Heart left ventricle (tissue), 16 donors: ENCODE measurements at regions not wholly inside any gene's neighbourhood (a gene's known extent, or its start where the extent isn't known, plus 50 kb on each side); places are given as distances from the start of the nearest gene placed in this dataset.

ENCODE experiments used
- ATAC-seq, 4 donors: fragments of 200-7000 bp; cut with Tn5 transposase; one replicate each; pipeline ENCODE4 v1.9.1; 2020 to 2022; ENCODE audit warnings: moderate library complexity in 4 of 4, mild to moderate bottlenecking in 3 of 4, moderate number of reproducible peaks in 1 of 4
- DNase-seq, 5 donors: peaks; one replicate each; pipeline ENCODE4 v3.0.0-alpha.2; 2020
- H3K27ac ChIP-seq, 12 donors: fragments of 200-600 bp; sonication (generic) in 4 of 12; one replicate each; pipeline versions ENCODE4 v1.5.0 to v1.8.0; 2016 to 2022; ENCODE audit warnings: mild to moderate bottlenecking in 2 of 12
- H3K27me3 ChIP-seq, 9 donors: fragments of 200-600 bp; sonication (generic) in 2 of 9; one replicate each; pipeline versions ENCODE4 v1.5.1 to v1.8.0; 2016 to 2022; ENCODE audit warnings: mild to moderate bottlenecking in 3 of 9
- H3K36me3 ChIP-seq, 9 donors: fragments of 200-600 bp; sonication (generic) in 2 of 9; one replicate each; pipeline versions ENCODE4 v1.5.0 to v1.8.0; 2018 to 2022; ENCODE audit warnings: mild to moderate bottlenecking in 2 of 9
- H3K4me1 ChIP-seq, 12 donors: fragments of 200-600 bp; sonication (generic) in 4 of 12; one replicate each; pipeline versions ENCODE4 v1.5.0 to v1.8.0; 2016 to 2022; ENCODE audit warnings: mild to moderate bottlenecking in 3 of 12
- H3K4me3 ChIP-seq, 12 donors: fragments of 200-600 bp; sonication (generic) in 4 of 12; one replicate each; pipeline versions ENCODE4 v1.5.0 to v1.8.0; 2017 to 2022; ENCODE audit warnings: mild to moderate bottlenecking in 9 of 12, moderate library complexity in 4 of 12
- H3K9me3 ChIP-seq, 12 donors: fragments of 200-600 bp; sonication (generic) in 4 of 12; one replicate each; pipeline versions ENCODE4 v1.5.0 to v1.8.0; 2016 to 2022; ENCODE audit warnings: mild to moderate bottlenecking in 1 of 12
- POLR2A ChIP-seq, 2 donors: fragments of 450-650 bp; IDR thresholded peaks; one replicate each; pipeline ENCODE4 v1.6.1; 2017; ENCODE audit warnings: antibody characterized with exemption in 2 of 2, mild to moderate bottlenecking in 2 of 2, moderate library complexity in 2 of 2
- WGBS, 4 donors: extraction: QIAGEN DNeasy Blood & Tissue Kit in 2 of 4; methylation state at CpG; one replicate each; pipeline versions ENCODE4 v1.1.5 to v1.1.7; 2013 to 2018; 5-methylcytosine and 5-hydroxymethylcytosine counted together
- intact Hi-C, 10 donors: fragments of 100-400 bp; cut with DNase I; formaldehyde crosslinking; loops; one replicate each; pipeline versions ENCODE4 v1.11.1 to v1.14.2; 2022
- TF ChIP-seq, protein P1 (sequence below), 12 donors: fragments of 200-600 bp; sonication (generic) in 4 of 12; IDR thresholded peaks; one replicate each; pipeline versions ENCODE4 v1.5.0 to v1.8.0; 2018 to 2022; ENCODE audit warnings: antibody characterized with exemption in 12 of 12, mild to moderate bottlenecking in 5 of 12
- donor health status: ischemic (EF 13 %, LVEDD 7.1; RV severe dilation, severe dysfunction).
- donor health status: healthy with polysubstance abuse.
- donor health status: DM: no; HTN: yes; CAD: no.
- donor health status: DM: no; HTN: no; CAD: no.
- donor health status: ischemic (EF 25% LVEDD 6.9; RV normal size, moderate dysfunction).
- donor health status: ischemic (EF 25% LVEDD 5.7; RV mildly dilated, moderate dysfunction).
- donor health status: healthy.
- donor health status: DM: yes; HTN: yes; CAD: no.
- donor health status: ischemic (EF 35%, LVEDD 5.7; RV mildly dilated, moderate dysfunction).
- donor health status: nonischemic (EF 11% LVEDD 7.7; RV severe dilation, severe dysfunction).
- donor health status: DM: yes; HTN: yes; CAD: no.
- donor health status: PGD.
- donor health status: ischemic (EF 29% LVEDD 5.4; RV normal size, mild dysfunction).
- donor health status: nonischemic (EF 23%, LVEDD 6.1; RV moderate dilation, normal function).

DNA sequence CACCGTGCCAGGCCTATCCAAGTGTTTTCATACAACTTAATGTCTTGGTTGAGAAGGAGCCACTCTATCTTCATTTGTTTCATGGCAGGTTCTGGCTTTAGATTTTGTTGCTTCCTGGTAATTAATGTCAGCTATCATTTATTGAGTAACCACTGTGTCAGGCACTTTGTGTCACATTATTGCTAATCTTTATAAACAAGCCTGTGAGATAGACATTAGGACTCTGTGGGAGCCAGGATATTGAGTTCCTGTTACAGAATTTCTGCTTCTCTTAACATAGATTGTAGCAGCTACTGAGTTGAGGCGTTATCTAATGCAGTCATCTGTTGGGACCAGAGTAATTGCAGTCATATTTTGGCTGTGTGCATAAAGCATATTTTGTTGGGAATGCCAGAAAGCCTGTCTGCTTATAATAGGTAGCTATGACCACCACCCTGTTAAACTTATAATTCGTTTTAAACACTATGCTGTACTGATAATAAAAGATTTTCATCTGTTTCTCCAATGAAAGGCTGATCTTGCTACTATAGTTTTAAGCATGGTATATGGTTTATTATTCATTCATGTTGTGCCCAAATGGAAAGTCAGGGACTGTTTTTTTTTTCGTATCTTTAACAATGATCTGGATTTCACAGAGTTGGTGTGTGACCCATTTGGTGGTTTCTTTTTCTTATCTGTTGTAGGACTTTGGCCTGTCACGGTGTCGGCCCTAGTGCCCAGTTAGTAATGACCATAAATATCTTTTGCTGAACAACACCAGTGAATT is 432.6 kb downstream of the PCNX1 start:
- H3K9me3 ChIP-seq: no peaks in the 10 kb centered on the region
- no peaks in the 10 kb centered on the region for H3K27me3 ChIP-seq
- DNase-seq: no peak
- ATAC-seq: no peak
- TF ChIP-seq POLR2A (IDR thresholded peaks at IDR 0.05): no peak
- TF ChIP-seq, protein P1, sequence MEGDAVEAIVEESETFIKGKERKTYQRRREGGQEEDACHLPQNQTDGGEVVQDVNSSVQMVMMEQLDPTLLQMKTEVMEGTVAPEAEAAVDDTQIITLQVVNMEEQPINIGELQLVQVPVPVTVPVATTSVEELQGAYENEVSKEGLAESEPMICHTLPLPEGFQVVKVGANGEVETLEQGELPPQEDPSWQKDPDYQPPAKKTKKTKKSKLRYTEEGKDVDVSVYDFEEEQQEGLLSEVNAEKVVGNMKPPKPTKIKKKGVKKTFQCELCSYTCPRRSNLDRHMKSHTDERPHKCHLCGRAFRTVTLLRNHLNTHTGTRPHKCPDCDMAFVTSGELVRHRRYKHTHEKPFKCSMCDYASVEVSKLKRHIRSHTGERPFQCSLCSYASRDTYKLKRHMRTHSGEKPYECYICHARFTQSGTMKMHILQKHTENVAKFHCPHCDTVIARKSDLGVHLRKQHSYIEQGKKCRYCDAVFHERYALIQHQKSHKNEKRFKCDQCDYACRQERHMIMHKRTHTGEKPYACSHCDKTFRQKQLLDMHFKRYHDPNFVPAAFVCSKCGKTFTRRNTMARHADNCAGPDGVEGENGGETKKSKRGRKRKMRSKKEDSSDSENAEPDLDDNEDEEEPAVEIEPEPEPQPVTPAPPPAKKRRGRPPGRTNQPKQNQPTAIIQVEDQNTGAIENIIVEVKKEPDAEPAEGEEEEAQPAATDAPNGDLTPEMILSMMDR (IDR thresholded peaks at IDR 0.05): no peak
- WGBS, 4 donors: 81 to 88% (median 83%) methylated on average over 6 of the region's 6 CpGs
- peak overlapping the region in 1 of 12 donors; percentile 74 for H3K27ac ChIP-seq
- H3K36me3 ChIP-seq: no peaks in the 10 kb centered on the region
- peaks cover 0 to 29% (median 0%) of the 10 kb centered on the region in 12 donors for H3K4me1 ChIP-seq
- no peak overlapping the region for H3K4me3 ChIP-seq
- intact Hi-C loops: no loop called here

DNA sequence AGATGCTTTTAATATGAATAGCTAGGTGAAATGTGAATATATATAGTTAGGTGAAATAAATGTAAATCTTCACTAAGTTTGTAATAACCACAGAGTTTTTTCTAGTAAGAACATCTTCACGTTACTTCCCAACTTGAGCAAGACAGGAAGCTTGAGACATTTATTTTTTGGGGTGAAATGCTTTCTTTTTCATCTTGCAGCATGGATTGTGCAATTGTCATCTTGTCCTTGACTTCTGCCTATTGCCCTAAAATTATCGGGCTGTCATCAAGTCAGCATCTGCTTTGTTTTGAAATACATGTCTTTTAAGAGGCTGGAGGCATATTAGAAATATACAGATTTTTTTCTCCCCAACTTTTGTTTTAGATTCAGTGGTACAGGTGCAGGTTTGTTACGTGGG is 433.9 kb downstream of the PCNX1 start:
- intact Hi-C loops: no loop called here
- Histone ChIP-seq H3K4me1 (peaks cover 0 to 29% (median 0%) of the 10 kb centered on the region in 12 donors), H3K9me3 (no peaks in the 10 kb centered on the region), H3K36me3 (no peaks in the 10 kb centered on the region), H3K27ac (peak overlapping the region in 1 of 12 donors; percentile 74), H3K27me3 (no peaks in the 10 kb centered on the region), H3K4me3 (no peak overlapping the region)
- TF ChIP-seq POLR2A (IDR thresholded peaks at IDR 0.05): no peak
- TF ChIP-seq, protein P1 (IDR thresholded peaks at IDR 0.05): no peak
- 91 to 93% (median 92%) methylated on average over 3 of the region's 3 CpGs for WGBS, 4 donors
- ATAC-seq (no peak), DNase-seq (no peak)

DNA sequence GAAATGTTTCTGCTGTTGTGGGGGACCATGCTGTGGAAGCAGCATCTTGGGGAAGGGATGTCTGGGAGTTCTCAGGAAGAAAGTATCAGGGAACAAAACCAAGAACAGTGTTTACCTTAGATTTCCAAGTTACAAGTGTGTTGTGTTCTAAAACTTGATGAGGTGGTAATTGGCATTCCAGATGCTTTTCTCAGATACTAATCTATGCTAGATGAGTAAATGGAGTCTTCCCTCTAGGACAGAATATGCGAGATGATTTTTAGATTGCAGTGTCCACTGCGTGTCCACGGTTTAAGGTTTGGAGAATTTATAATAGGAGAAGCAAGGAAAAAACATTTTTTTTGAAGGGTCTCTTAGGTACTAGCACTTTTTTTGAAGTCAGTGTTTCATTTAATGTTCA is 436.5 kb downstream of the PCNX1 start:
- Histone ChIP-seq H3K4me1 (peaks cover 0 to 29% (median 0%) of the 10 kb centered on the region in 12 donors), H3K4me3 (no peak overlapping the region), H3K36me3 (no peaks in the 10 kb centered on the region), H3K27ac (no peak overlapping the region), H3K9me3 (no peaks in the 10 kb centered on the region), H3K27me3 (no peaks in the 10 kb centered on the region)
- WGBS, 4 donors: 64 to 78% (median 71%) methylated on average over 3 of the region's 3 CpGs
- DNase-seq (no peak), ATAC-seq (no peak)
- no peak for TF ChIP-seq POLR2A (IDR thresholded peaks at IDR 0.05)
- TF ChIP-seq, protein P1 (IDR thresholded peaks at IDR 0.05): no peak
- intact Hi-C loops: no loop called here

DNA sequence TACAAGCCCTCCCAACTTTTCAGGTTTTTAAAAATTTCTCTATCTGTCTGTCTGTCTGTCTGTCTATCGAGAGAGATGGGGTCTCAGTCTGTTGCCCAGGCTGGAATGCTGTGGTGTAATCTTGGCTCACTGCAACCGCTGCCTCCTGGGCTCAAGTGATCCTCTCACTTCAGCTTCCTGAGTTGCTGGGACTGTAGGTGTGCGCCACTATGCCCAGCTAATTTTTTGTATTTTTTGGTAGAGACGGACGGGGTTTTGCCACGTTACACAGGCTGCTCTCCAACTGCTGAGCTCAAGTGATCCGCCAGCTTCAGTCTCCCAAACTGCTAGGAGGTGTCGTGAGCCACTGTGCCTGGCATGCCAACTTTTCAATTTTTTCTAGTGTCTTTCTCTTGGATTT is 437.2 kb downstream of the PCNX1 start:
- 95 to 97% (median 96%) methylated on average over 8 of the region's 8 CpGs for WGBS, 4 donors
- no peak for ATAC-seq
- Histone ChIP-seq H3K4me1 (peaks cover 0 to 29% (median 0%) of the 10 kb centered on the region in 12 donors), H3K36me3 (no peaks in the 10 kb centered on the region), H3K9me3 (no peaks in the 10 kb centered on the region), H3K4me3 (no peak overlapping the region), H3K27me3 (no peaks in the 10 kb centered on the region), H3K27ac (no peak overlapping the region)
- no peak for DNase-seq
- intact Hi-C loops: no loop called here
- TF ChIP-seq POLR2A (IDR thresholded peaks at IDR 0.05): no peak
- TF ChIP-seq, protein P1 (IDR thresholded peaks at IDR 0.05): no peak
